EH (cell line): ENCODE measurements at regions not wholly inside any gene's neighbourhood (a gene's known extent, or its start where the extent isn't known, plus 50 kb on each side); places are given as distances from the start of the nearest gene placed in this dataset.

Experiments
- DNase-seq: peaks from one replicate; pipeline ENCODE4 v3.0.0-alpha.2; 2015; ENCODE audit warnings: low read depth

DNA sequence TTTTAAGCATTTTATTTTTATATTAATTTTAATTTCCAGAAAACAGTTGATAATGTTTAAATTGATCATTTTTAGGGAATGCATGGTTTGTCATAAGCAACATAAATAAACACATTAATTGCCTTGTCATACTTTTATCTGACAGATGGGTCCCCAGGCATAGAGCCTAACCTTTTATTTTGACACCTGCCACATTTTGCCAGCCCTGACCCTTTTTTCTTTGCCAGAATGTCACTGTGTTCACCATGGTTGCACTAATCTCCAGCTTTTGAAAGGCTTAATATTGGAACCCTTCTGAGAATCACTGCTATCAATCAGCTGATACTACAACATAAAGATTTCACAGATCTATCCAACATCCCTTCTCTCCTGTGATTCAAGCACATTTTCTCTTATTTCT is 56.0 kb upstream of the DPYD start:
- DNase-seq: no peak
